IPS-18a (cell line): ENCODE measurements at regions not wholly inside any gene's neighbourhood (a gene's known extent, or its start where the extent isn't known, plus 50 kb on each side); places are given as distances from the start of the nearest gene placed in this dataset.

Source experiments
- H3K27ac ChIP-seq: one replicate; pipeline ENCODE4 v1.5.1; 2013; ENCODE audit warnings: low read length
- H3K27me3 ChIP-seq: one replicate; pipeline ENCODE4 v1.6.1; 2013; ENCODE audit warnings: mild to moderate bottlenecking, low read length; ENCODE audit not compliant: control insufficient read depth, insufficient read depth
- H3K36me3 ChIP-seq: one replicate; pipeline ENCODE4 v1.6.1; 2013; ENCODE audit warnings: low read depth, low read length; ENCODE audit not compliant: control insufficient read depth
- H3K4me1 ChIP-seq: one replicate; pipeline ENCODE4 v1.6.1; 2013; ENCODE audit warnings: low read depth, low read length; ENCODE audit not compliant: control insufficient read depth
- H3K4me3 ChIP-seq: one replicate; pipeline ENCODE4 v1.5.1; 2013; ENCODE audit warnings: low read length
- H3K9ac ChIP-seq: one replicate; pipeline ENCODE4 v1.6.1; 2013; ENCODE audit warnings: mild to moderate bottlenecking, low read length, moderate library complexity
- H3K9me3 ChIP-seq: one replicate; pipeline ENCODE4 v1.6.1; 2013; ENCODE audit warnings: low read depth, low read length; ENCODE audit not compliant: control insufficient read depth

DNA sequence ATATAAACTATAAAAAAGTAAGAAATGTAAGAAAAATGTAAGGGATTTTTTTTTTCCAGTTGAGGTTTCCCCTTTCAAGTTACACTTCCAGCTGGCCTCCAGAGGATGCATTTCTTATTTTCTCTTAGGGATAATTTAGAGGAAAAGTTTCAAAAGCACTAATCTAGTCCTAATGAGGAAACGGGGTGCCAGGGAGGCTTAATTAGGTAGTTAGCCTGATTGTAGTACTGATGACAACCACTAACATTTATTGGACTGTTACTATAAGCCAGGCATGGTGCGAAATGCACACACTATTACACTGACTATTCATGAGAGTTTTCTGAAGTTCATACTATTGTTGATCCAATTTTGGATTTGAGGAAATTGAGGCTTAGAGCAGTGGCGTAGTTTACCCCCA is 290.8 kb upstream of the FMN2 start:
- Histone ChIP-seq H3K9ac (no peak overlapping the region), H3K27me3 (no peaks in the 10 kb centered on the region), H3K9me3 (no peaks in the 10 kb centered on the region), H3K4me1 (no peaks in the 10 kb centered on the region), H3K4me3 (no peak overlapping the region), H3K36me3 (no peaks in the 10 kb centered on the region), H3K27ac (no peak overlapping the region)

DNA sequence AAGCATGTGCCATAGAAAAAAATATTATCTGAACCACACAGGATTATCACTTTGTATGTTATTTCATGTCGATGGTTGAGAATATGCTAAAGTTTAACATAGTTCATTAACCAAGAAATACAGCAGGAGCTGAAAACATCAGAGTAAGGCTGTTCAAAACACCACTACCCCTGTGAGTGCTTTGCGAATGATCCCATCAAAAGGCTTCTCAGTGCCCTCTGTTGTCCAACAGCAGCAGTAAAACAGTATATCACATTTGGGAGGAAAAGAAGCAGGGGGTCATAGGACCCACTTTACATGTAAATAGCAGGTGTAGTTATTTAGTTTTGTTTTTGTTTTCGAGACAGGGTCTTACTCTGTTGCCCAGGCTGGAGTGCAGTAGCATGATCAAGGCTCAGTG is 289.4 kb upstream of the FMN2 start:
- Histone ChIP-seq H3K27me3 (no peaks in the 10 kb centered on the region), H3K9ac (no peak overlapping the region), H3K36me3 (no peaks in the 10 kb centered on the region), H3K4me1 (peaks cover 3% of the 10 kb centered on the region), H3K4me3 (no peak overlapping the region), H3K27ac (no peak overlapping the region), H3K9me3 (no peaks in the 10 kb centered on the region)

DNA sequence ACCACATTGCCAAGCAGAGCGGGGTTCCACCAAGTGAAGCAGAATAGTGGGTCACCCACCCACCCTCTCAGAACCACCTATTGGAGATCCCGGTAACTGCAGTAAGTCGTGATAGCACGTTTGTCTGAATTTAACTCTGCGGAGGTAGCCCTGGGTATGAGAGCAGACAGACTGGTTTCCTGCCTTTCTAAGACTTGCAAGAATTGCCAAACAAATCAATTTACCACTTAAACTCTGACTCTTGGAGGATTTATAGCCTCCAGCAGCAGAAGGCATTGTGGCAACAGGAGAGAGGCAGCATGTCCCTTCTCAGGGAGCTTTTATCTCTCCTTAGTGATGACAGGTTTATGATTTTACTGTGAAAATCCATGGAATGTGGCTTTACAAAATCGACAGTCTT is 287.9 kb upstream of the FMN2 start:
- peaks cover 11% of the 10 kb centered on the region for H3K4me1 ChIP-seq
- H3K9ac ChIP-seq: no peak overlapping the region
- no peaks in the 10 kb centered on the region for H3K9me3 ChIP-seq
- H3K36me3 ChIP-seq: no peaks in the 10 kb centered on the region
- H3K27ac ChIP-seq: no peak overlapping the region
- H3K4me3 ChIP-seq: no peak overlapping the region
- H3K27me3 ChIP-seq: no peaks in the 10 kb centered on the region

DNA sequence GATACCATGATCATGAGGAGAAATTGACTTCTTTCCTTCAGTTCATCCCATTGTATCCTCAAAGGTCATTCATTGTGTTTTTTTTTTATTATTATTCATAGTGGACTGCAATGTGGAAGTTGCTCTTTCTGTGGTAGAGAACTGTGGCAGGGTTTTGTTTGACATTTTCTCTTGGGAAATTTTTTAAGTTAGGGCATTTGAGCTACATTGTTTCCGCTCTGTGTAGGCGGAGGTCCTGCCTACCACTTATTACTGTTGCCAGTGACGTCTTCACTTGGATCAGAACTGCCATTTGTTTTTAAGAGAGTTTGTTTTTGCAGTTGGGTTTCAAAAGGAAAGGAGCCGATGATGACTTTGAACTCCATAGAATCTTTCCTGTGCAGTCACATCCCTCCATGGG is 287.4 kb upstream of the FMN2 start:
- Histone ChIP-seq H3K27me3 (no peaks in the 10 kb centered on the region), H3K4me1 (peaks cover 11% of the 10 kb centered on the region), H3K4me3 (no peak overlapping the region), H3K27ac (no peak overlapping the region), H3K36me3 (no peaks in the 10 kb centered on the region), H3K9ac (no peak overlapping the region), H3K9me3 (no peaks in the 10 kb centered on the region)

DNA sequence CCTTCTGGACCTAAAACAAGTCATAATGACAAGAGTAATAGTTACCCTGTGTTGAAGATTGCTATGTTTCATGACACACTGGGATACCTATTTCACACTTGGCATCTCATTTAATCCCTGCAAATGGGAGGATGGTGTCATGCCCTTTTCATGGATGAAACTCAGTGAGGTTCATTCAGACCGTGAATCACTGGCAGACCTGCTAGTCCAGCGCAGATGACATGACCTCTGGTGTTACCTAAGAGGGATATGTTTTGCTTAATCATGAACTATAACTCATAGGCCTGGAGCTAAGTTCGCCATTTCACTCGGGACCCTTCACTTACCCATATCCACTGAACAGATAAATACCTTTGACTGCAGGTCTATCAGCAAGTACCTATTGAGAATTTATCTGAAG is 286.6 kb upstream of the FMN2 start:
- H3K9ac ChIP-seq: no peak overlapping the region

DNA sequence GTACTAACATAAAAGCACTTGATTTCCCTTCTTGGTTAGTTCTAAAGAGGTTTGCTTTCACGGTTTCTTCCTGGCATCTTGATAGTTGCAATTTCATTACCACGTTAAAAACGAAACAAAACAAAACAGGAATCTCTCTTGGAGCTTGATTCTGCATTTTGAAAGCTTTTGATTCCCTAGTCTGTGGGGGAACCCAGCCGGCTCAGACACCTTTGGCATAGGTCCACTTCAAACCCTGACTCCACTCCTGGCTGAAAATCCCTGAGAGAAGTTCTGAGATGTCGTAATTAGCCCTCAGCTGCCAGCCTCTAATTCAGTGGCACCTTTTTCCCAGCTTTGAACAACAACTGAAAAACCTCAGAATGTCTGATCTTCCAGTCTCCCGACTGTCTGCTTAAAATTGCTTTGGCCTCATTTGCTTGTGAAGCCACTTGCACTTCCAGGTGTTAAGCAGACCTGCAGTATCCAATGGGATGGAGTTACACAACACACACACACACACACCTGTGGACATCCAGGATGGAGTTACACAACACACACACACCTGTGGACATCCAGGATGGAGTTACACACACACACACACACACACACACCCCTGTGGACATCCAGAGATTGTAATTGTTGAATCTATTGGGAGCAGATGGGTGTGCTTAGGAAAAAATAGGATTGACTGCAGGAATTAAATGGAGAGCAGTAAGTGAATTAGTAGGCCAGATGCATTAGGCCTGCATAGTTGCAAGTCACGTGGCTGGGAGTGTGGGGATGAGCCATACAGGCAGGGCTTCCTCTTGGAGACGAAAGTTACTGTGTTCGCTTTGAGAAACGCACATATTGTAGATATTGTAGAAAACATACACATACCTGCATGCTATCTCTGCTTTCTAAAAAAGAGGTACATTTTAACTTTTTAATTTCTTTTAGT is 285.6 kb upstream of the FMN2 start:
- H3K4me1 ChIP-seq: peaks cover 20% of the 10 kb centered on the region
- no peaks in the 10 kb centered on the region for H3K36me3 ChIP-seq
- H3K27ac ChIP-seq: no peak overlapping the region
- H3K27me3 ChIP-seq: no peaks in the 10 kb centered on the region
- H3K4me3 ChIP-seq: no peak overlapping the region
- no peak overlapping the region for H3K9ac ChIP-seq
- no peaks in the 10 kb centered on the region for H3K9me3 ChIP-seq

More for the DNA sequence above, 286.6 kb upstream of the FMN2 start:
- Histone ChIP-seq H3K27ac (no peak overlapping the region), H3K9me3 (no peaks in the 10 kb centered on the region), H3K27me3 (no peaks in the 10 kb centered on the region), H3K36me3 (no peaks in the 10 kb centered on the region), H3K4me3 (no peak overlapping the region), H3K4me1 (peaks cover 11% of the 10 kb centered on the region)

DNA sequence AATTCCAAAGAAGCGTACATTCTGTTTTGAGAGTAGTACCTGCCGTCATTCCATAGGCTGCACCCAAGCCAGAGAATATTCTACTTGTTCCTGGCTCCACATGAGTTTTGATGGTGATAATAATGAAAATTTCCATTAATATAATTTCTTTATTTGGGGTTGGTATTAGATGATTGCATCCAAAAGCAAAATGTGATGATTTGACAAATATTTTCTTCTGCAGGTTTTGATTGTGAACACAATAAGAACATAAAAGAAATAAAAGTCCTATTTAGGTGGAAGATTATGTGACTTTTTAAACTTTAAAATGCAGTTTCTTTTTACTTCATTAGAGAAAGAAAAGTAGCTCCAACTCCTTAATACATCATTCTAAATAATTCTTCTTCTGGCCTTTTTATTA is 284.8 kb upstream of the FMN2 start:
- Histone ChIP-seq H3K9me3 (no peaks in the 10 kb centered on the region), H3K4me1 (peaks cover 28% of the 10 kb centered on the region), H3K4me3 (no peak overlapping the region), H3K9ac (no peak overlapping the region), H3K36me3 (no peaks in the 10 kb centered on the region), H3K27ac (no peak overlapping the region), H3K27me3 (no peaks in the 10 kb centered on the region)

DNA sequence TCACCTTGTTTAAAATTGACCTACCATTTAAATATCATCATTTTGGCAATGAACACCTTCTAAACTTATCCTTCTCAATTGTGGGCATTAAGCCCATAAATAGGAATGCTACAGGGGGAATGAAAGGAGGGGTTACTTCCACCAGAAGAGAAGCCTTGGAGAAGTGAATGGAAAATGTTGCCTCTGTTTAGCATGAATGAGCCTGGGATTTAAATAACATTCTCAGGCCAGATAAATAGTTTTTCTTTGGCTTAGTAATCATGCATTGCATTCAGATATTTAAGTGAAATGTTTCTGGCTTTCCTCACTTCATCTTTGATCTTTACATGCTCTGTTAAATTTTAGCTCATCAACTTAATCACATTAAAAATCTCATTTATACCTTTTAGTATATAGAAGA is 284.3 kb upstream of the FMN2 start:
- Histone ChIP-seq H3K9ac (no peak overlapping the region), H3K36me3 (no peaks in the 10 kb centered on the region), H3K27me3 (no peaks in the 10 kb centered on the region), H3K4me1 (peaks cover 32% of the 10 kb centered on the region), H3K4me3 (no peak overlapping the region), H3K27ac (no peak overlapping the region), H3K9me3 (no peaks in the 10 kb centered on the region)

DNA sequence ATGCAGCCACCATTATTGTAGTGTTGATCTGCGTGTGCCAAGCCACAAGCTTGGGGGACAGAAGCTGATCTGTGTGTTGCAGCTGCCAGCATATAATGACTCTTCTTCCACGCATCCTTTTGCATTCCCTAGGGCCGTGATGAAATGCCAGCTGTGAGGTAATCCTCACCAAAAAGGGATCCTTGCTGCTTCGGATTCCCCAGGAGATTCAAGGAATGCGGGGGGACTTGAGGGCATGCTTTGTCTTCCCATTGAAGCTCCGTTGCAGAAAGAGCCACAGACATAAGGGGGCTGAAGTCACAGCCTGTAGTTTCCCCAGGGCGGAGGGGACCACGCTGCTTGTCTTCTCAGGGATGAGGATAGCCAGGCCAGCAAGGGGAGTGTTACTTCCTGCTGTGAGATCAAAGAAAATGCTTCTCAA is 281.6 kb upstream of the FMN2 start:
- Histone ChIP-seq H3K4me1 (peaks cover 46% of the 10 kb centered on the region), H3K9ac (no peak overlapping the region), H3K27ac (no peak overlapping the region), H3K36me3 (no peaks in the 10 kb centered on the region), H3K27me3 (no peaks in the 10 kb centered on the region), H3K9me3 (no peaks in the 10 kb centered on the region), H3K4me3 (no peak overlapping the region)

DNA sequence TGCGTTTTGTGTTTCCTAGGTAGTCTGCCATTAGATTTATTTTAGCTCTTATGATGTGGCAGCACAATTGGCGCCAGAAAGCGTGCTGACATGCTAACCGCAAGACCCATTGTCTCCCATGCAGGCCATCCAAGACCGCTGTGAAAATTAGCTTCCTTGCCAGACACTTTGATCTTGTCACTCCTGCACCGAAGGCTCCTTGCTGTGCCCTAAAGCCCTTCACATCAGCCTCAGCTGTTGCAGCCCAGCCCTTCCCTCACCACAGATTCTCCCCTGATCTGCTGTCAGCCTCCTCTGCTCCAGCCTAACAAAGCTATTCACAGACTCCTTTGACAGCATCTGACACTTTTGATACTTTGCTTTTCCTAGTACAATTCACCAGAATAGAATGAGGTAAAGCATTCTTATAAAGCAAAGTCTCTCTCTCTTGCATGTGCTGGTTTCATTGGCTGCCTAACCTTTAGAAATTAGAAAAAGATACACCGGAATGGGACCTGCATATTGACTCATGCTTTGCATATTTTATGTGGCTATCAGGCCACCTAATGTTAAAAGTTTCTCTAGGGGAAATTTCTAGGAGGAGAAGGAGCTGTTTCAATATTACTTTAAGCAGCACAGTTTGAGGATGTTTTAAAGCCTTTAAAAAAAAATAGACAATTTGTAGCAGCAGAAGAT is 280.3 kb upstream of the FMN2 start:
- Histone ChIP-seq H3K9me3 (no peaks in the 10 kb centered on the region), H3K27me3 (no peaks in the 10 kb centered on the region), H3K36me3 (no peaks in the 10 kb centered on the region), H3K4me3 (no peak overlapping the region), H3K9ac (no peak overlapping the region), H3K27ac (no peak overlapping the region), H3K4me1 (peaks cover 56% of the 10 kb centered on the region)

DNA sequence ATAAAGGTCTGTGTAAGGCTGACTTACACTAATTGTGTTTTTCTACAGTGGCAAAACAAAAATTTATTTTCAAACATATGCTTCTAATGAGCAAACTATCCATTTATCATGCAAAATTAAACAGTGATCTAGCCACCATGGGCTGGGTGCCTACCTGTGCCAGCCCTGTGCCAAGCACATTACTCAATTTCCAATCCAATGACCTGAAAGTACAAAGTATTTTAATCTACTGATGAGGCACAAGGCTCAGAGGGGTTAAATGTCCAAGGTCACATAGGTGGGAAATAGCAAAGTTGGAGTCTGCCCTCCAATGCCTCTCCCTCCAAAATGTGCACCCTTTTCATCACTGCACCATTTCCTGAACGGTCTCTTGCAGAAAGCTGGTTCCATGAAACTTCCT is 279.1 kb upstream of the FMN2 start:
- Histone ChIP-seq H3K27ac (no peak overlapping the region), H3K27me3 (no peaks in the 10 kb centered on the region), H3K4me3 (no peak overlapping the region), H3K4me1 (peaks cover 52% of the 10 kb centered on the region), H3K36me3 (no peaks in the 10 kb centered on the region), H3K9me3 (no peaks in the 10 kb centered on the region), H3K9ac (no peak overlapping the region)
